ENCODE measurements at regions not wholly inside any gene's neighbourhood (a gene's known extent, or its start where the extent isn't known, plus 50 kb on each side); places are given as distances from the start of the nearest gene placed in this dataset.

DNA sequence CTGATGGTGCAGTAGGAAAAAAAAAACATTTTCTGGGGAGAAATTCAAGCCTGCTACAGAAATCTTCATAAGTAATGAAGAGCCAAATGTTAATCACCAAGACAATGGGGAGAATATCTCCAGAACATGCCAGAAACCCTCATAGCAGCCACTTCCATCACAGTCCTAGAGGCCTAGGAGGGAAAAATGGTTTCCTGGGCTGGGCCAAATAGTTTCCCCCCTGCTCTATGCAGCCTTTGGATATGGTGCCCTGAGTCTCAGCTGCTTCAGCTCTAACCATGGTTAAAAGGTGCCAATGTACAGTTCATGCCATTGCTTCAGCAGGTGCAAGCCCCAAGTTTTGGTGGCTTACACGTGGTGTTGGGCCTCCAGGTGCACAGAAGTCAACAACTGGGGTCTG lies 113.1 kb downstream of the ZNF648 start:
- TF ChIP-seq, protein P1, sequence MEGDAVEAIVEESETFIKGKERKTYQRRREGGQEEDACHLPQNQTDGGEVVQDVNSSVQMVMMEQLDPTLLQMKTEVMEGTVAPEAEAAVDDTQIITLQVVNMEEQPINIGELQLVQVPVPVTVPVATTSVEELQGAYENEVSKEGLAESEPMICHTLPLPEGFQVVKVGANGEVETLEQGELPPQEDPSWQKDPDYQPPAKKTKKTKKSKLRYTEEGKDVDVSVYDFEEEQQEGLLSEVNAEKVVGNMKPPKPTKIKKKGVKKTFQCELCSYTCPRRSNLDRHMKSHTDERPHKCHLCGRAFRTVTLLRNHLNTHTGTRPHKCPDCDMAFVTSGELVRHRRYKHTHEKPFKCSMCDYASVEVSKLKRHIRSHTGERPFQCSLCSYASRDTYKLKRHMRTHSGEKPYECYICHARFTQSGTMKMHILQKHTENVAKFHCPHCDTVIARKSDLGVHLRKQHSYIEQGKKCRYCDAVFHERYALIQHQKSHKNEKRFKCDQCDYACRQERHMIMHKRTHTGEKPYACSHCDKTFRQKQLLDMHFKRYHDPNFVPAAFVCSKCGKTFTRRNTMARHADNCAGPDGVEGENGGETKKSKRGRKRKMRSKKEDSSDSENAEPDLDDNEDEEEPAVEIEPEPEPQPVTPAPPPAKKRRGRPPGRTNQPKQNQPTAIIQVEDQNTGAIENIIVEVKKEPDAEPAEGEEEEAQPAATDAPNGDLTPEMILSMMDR (IDR thresholded peaks at IDR 0.05; ENCODE audit: low read depth, low read length), result no peak
- TF ChIP-seq, protein P2, sequence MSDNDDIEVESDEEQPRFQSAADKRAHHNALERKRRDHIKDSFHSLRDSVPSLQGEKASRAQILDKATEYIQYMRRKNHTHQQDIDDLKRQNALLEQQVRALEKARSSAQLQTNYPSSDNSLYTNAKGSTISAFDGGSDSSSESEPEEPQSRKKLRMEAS (IDR thresholded peaks at IDR 0.05; ENCODE audit: low read depth, low read length), result no peak

Data from NB4 (cell line).